ENCODE measurements at regions not wholly inside any gene's neighbourhood (a gene's known extent, or its start where the extent isn't known, plus 50 kb on each side); places are given as distances from the start of the nearest gene placed in this dataset.

DNA sequence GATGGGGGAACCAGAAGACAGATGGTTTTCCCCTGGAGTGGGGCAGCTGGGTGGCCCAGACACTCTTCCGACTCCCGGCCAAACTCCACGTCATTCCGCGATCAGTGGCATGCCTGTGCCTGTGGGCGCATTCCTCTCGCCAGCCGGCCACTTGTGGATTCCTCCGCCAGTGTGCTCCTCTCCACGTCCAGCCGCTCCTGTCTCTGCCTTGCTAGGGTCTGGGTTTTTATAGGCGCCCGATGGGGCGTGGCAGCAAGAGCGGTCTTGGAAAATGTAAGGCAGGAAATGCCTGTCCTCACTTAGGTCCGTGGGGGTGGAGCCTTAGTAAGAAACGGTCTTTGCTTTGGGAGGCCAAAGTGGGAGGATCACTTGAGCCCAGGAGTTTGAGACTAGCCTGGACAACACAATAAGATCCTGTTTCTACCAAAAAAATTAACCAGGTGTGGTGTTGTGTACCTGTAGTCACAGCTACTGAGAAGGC lies 81.6 kb upstream of the SEPTIN5 start:
- H3K36me3 ChIP-seq (ENCODE audit: control insufficient read depth, insufficient read depth, low read length) = no peaks in the 10 kb centered on the region
- H3K4me3 ChIP-seq (replicated peaks in 1 of 4; ENCODE audit: control extremely low read depth in 1 of 4, insufficient read depth in 1 of 4, low read depth in 3 of 4, low read length in 4 of 4) = no peak overlapping the region
- H3K4me1 ChIP-seq (ENCODE audit: control insufficient read depth, extremely low read depth, insufficient read depth, low read length) = no peaks in the 10 kb centered on the region
- no peak overlapping the region for H2AFZ ChIP-seq (ENCODE audit: low read length)
- H3K9me3 ChIP-seq (ENCODE audit: control insufficient read depth, insufficient read depth, low read depth, low read length) = no peaks in the 10 kb centered on the region
- H3K79me2 ChIP-seq (ENCODE audit: control insufficient read depth, insufficient read depth, low read length) = no peaks in the 10 kb centered on the region
- H4K20me1 ChIP-seq (ENCODE audit: control insufficient read depth, extremely low read depth, insufficient read depth, low read length) = no peaks in the 10 kb centered on the region
- DNase-seq (ENCODE audit: low read depth in 2 of 2) = peak in 1 of 2 donors; percentile 4
- no peak overlapping the region for H3K27ac ChIP-seq (ENCODE audit: insufficient read depth, low read length)
- H3K9ac ChIP-seq (ENCODE audit: insufficient read depth, low read length) = no peak overlapping the region
- TF ChIP-seq, protein P1, sequence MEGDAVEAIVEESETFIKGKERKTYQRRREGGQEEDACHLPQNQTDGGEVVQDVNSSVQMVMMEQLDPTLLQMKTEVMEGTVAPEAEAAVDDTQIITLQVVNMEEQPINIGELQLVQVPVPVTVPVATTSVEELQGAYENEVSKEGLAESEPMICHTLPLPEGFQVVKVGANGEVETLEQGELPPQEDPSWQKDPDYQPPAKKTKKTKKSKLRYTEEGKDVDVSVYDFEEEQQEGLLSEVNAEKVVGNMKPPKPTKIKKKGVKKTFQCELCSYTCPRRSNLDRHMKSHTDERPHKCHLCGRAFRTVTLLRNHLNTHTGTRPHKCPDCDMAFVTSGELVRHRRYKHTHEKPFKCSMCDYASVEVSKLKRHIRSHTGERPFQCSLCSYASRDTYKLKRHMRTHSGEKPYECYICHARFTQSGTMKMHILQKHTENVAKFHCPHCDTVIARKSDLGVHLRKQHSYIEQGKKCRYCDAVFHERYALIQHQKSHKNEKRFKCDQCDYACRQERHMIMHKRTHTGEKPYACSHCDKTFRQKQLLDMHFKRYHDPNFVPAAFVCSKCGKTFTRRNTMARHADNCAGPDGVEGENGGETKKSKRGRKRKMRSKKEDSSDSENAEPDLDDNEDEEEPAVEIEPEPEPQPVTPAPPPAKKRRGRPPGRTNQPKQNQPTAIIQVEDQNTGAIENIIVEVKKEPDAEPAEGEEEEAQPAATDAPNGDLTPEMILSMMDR (conservative IDR thresholded peaks at IDR 0.05 in 1 of 2, IDR thresholded peaks at IDR 0.05 in 1 of 2; ENCODE audit: low read depth in 1 of 2, low read length in 2 of 2) = no peak
- TF ChIP-seq EZH2 (IDR thresholded peaks at IDR 0.05; ENCODE audit: low read length, missing control alignments) = no peak
- H3K27me3 ChIP-seq (ENCODE audit: control insufficient read depth, insufficient read depth, low read length) = no peaks in the 10 kb centered on the region
- H3K4me2 ChIP-seq (ENCODE audit: extremely low read depth, insufficient read depth, low read length) = no peak overlapping the region

DNA sequence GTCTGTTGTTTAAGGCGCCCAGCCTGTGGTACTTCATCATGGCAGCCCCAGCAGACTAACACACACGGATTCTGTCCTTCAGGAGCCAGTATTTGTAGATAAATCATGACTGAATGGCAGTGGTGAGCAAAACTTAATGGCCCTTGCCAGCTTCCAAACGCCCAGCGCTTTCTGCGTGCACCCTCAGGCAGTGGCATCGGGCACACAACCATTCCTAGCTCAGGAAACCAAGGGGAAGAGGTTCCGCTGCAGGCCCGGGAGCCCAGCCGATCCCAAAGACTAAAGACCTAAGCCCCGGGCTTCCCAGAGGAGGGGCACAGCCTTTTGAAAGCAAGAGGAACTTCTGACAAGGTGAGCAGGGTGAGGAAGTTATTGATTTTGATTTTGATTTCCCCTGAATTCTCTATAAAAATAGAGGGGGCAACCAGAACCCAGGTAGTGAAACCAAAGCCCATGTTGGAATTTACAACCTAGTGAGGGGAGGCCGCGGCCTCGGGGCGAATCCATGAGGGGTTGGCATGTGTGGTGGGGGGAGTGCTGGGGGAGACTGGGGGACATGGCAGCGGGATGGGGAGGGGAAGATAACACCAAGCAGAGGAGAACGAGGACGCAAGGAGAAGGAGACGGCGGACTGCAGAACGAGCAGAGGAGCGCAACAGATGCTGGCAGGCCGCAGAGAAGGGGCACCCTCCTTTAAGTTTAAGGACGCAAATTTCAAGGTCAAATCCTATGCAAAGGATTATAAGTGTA lies 79.9 kb upstream of the SEPTIN5 start:
- H3K36me3 ChIP-seq (ENCODE audit: control insufficient read depth, insufficient read depth, low read length) = no peaks in the 10 kb centered on the region
- no peaks in the 10 kb centered on the region for H4K20me1 ChIP-seq (ENCODE audit: control insufficient read depth, extremely low read depth, insufficient read depth, low read length)
- H3K9ac ChIP-seq (ENCODE audit: insufficient read depth, low read length) = no peak overlapping the region
- TF ChIP-seq EZH2 (IDR thresholded peaks at IDR 0.05; ENCODE audit: low read length, missing control alignments) = no peak
- TF ChIP-seq, protein P1 (conservative IDR thresholded peaks at IDR 0.05 in 1 of 2, IDR thresholded peaks at IDR 0.05 in 1 of 2; ENCODE audit: low read depth in 1 of 2, low read length in 2 of 2) = no peak
- no peak overlapping the region for H3K4me3 ChIP-seq (replicated peaks in 1 of 4; ENCODE audit: control extremely low read depth in 1 of 4, insufficient read depth in 1 of 4, low read depth in 3 of 4, low read length in 4 of 4)
- H3K27me3 ChIP-seq (ENCODE audit: control insufficient read depth, insufficient read depth, low read length) = no peaks in the 10 kb centered on the region
- no peak overlapping the region for H2AFZ ChIP-seq (ENCODE audit: low read length)
- H3K4me1 ChIP-seq (ENCODE audit: control insufficient read depth, extremely low read depth, insufficient read depth, low read length) = no peaks in the 10 kb centered on the region
- H3K9me3 ChIP-seq (ENCODE audit: control insufficient read depth, insufficient read depth, low read depth, low read length) = no peaks in the 10 kb centered on the region
- no peaks in the 10 kb centered on the region for H3K79me2 ChIP-seq (ENCODE audit: control insufficient read depth, insufficient read depth, low read length)
- H3K27ac ChIP-seq (ENCODE audit: insufficient read depth, low read length) = no peak overlapping the region
- no peak for DNase-seq (ENCODE audit: low read depth in 2 of 2)
- no peak overlapping the region for H3K4me2 ChIP-seq (ENCODE audit: extremely low read depth, insufficient read depth, low read length)

DNA sequence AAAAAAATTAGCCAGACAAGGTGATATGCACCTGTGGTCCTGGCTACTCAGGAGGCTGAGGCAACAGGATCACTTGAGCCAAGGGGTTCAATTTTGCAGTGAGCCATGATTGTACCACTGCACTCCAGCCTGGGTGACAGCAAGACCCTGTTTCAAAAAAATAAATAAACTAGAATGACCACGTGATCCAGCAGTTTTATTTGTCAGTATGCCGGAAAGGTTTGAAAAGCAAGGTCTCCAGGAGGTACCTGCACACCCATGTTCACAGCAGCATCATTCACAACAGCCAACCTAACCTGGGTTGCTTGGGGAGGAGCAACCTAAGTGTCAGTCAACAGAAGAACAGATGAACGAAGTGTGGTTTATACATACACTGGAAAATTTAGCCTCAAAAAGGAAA lies 78.7 kb upstream of the SEPTIN5 start:
- H2AFZ ChIP-seq (ENCODE audit: low read length) = no peak overlapping the region
- no peak overlapping the region for H3K4me2 ChIP-seq (ENCODE audit: extremely low read depth, insufficient read depth, low read length)
- no peaks in the 10 kb centered on the region for H3K27me3 ChIP-seq (ENCODE audit: control insufficient read depth, insufficient read depth, low read length)
- no peaks in the 10 kb centered on the region for H3K9me3 ChIP-seq (ENCODE audit: control insufficient read depth, insufficient read depth, low read depth, low read length)
- no peaks in the 10 kb centered on the region for H3K79me2 ChIP-seq (ENCODE audit: control insufficient read depth, insufficient read depth, low read length)
- H3K4me3 ChIP-seq (replicated peaks in 1 of 4; ENCODE audit: control extremely low read depth in 1 of 4, insufficient read depth in 1 of 4, low read depth in 3 of 4, low read length in 4 of 4) = no peak overlapping the region
- DNase-seq (ENCODE audit: low read depth in 2 of 2) = no peak
- TF ChIP-seq, protein P1 (conservative IDR thresholded peaks at IDR 0.05 in 1 of 2, IDR thresholded peaks at IDR 0.05 in 1 of 2; ENCODE audit: low read depth in 1 of 2, low read length in 2 of 2) = no peak
- TF ChIP-seq EZH2 (IDR thresholded peaks at IDR 0.05; ENCODE audit: low read length, missing control alignments) = no peak
- H3K27ac ChIP-seq (ENCODE audit: insufficient read depth, low read length) = no peak overlapping the region
- H3K9ac ChIP-seq (ENCODE audit: insufficient read depth, low read length) = no peak overlapping the region
- no peaks in the 10 kb centered on the region for H3K36me3 ChIP-seq (ENCODE audit: control insufficient read depth, insufficient read depth, low read length)
- no peaks in the 10 kb centered on the region for H4K20me1 ChIP-seq (ENCODE audit: control insufficient read depth, extremely low read depth, insufficient read depth, low read length)
- H3K4me1 ChIP-seq (ENCODE audit: control insufficient read depth, extremely low read depth, insufficient read depth, low read length) = no peaks in the 10 kb centered on the region

Measured in fibroblast of lung (primary cell).